Right lobe of liver (tissue), 6 donors: ENCODE measurements at regions not wholly inside any gene's neighbourhood (a gene's known extent, or its start where the extent isn't known, plus 50 kb on each side); places are given as distances from the start of the nearest gene placed in this dataset.

Source experiments
- ATAC-seq, 4 donors: fragments of 200-7000 bp; cut with Tn5 transposase; one replicate each; pipeline ENCODE4 v1.9.1; 2020; ENCODE audit warnings: mild to moderate bottlenecking in 4 of 4, moderate library complexity in 4 of 4
- DNase-seq, 3 donors: peaks; one replicate each; pipeline ENCODE4 v3.0.0-alpha.2; 2020
- H3K27ac ChIP-seq, 3 donors: fragments of 200-600 bp; one replicate each; pipeline ENCODE4 v1.8.0; 2022
- H3K27me3 ChIP-seq, 2 donors: fragments of 200-600 bp; one replicate each; pipeline ENCODE4 v1.8.0; 2022
- H3K36me3 ChIP-seq, 4 donors: fragments of 200-600 bp; sonication (generic) in 1 of 4; one replicate each; pipeline versions ENCODE4 v1.5.1 to v1.8.0; 2017 to 2022; ENCODE audit warnings: control low read depth in 1 of 4
- H3K4me1 ChIP-seq, 4 donors: fragments of 200-600 bp; sonication (generic) in 1 of 4; one replicate each; pipeline versions ENCODE4 v1.5.1 to v1.8.0; 2017 to 2022; ENCODE audit warnings: control low read depth in 1 of 4
- H3K4me3 ChIP-seq, 3 donors: fragments of 200-600 bp; one replicate each; pipeline ENCODE4 v1.8.0; 2022
- H3K9me3 ChIP-seq, 4 donors: fragments of 200-600 bp; sonication (generic) in 1 of 4; one replicate each; pipeline versions ENCODE4 v1.5.1 to v1.8.0; 2017 to 2022; ENCODE audit warnings: control low read depth in 1 of 4
- POLR2A ChIP-seq: fragments of 450-650 bp; IDR thresholded peaks from one replicate; pipeline ENCODE4 v1.6.1; 2017; ENCODE audit warnings: antibody characterized with exemption, mild to moderate bottlenecking
- WGBS: methylation state at CpG from one replicate; pipeline ENCODE4 v1.1.6; 2018; ENCODE audit warnings: low coverage, low lambda C conversion rate; ENCODE audit not compliant: insufficient coverage; ENCODE audit errors: missing lambda C conversion rate; 5-methylcytosine and 5-hydroxymethylcytosine counted together
- intact Hi-C, 2 donors: fragments of 100-400 bp; cut with DNase I; formaldehyde crosslinking; loops; one replicate each; pipeline versions ENCODE4 v1.11.2 to v1.14.1; 2022
- TF ChIP-seq, protein P1 (sequence below), 4 donors: fragments of 200-600 bp in 3 of 4; fragments of 450-650 bp in 1 of 4; IDR thresholded peaks; one replicate each; pipeline versions ENCODE4 v1.5.1 to v1.8.0; 2016 to 2022; ENCODE audit warnings: antibody characterized with exemption in 4 of 4, mild to moderate bottlenecking in 2 of 4
- donor health status: DM: no; HTN: yes; CAD: no.
- donor health status: DM: no; HTN: no; CAD: no.
- donor health status: DM: no; HTN: no; CAD: no.
- donor health status: DM: no; HTN: yes; CAD: no.
- donor health status: DM: no; HTN: yes; CAD: no.

- Histone ChIP-seq H3K36me3 (no peaks in the 10 kb centered on the region), H3K27ac (no peak overlapping the region), H3K9me3 (no peaks in the 10 kb centered on the region), H3K27me3 (no peaks in the 10 kb centered on the region), H3K4me1 (no peaks in the 10 kb centered on the region), H3K4me3 (no peak overlapping the region)
- no peak for TF ChIP-seq POLR2A
- TF ChIP-seq, protein P1, sequence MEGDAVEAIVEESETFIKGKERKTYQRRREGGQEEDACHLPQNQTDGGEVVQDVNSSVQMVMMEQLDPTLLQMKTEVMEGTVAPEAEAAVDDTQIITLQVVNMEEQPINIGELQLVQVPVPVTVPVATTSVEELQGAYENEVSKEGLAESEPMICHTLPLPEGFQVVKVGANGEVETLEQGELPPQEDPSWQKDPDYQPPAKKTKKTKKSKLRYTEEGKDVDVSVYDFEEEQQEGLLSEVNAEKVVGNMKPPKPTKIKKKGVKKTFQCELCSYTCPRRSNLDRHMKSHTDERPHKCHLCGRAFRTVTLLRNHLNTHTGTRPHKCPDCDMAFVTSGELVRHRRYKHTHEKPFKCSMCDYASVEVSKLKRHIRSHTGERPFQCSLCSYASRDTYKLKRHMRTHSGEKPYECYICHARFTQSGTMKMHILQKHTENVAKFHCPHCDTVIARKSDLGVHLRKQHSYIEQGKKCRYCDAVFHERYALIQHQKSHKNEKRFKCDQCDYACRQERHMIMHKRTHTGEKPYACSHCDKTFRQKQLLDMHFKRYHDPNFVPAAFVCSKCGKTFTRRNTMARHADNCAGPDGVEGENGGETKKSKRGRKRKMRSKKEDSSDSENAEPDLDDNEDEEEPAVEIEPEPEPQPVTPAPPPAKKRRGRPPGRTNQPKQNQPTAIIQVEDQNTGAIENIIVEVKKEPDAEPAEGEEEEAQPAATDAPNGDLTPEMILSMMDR (IDR thresholded peaks at IDR 0.05) = no peak
- intact Hi-C loops = no loop called here
- 45% methylated on average over 3 of the region's 4 CpGs for WGBS
- DNase-seq = no peak
- peak in 1 of 4 donors; percentile 59 for ATAC-seq
Observed at GRCh38 chr16:8370374-8371270, 219.7 kb downstream of the TMEM114 start.

DNA sequence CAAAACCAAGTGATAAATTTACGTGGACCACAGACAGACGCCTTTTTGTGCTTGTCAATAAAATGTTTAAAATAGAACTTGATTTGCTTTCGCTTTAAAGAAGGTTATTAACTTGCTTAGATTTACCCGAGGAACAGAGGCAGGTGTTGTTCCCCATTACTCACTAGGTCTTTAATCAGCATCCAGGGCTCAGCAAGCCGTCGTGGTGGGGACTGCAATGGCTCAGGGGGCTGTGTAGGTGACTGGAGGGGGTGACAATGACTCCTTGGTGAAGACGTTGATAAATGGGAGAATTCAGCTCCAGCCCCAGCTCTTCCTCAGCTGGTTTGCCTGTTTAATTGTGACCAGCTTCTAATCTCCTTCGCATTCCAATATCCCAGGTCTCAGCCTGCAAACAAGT lies 231.4 kb downstream of the TMEM114 start:
- no peaks in the 10 kb centered on the region for H3K36me3 ChIP-seq
- WGBS = 47% methylated on average over 7 of the region's 8 CpGs
- ATAC-seq (no peak), DNase-seq (no peak)
- no peaks in the 10 kb centered on the region for H3K9me3 ChIP-seq
- intact Hi-C loops = no loop called here
- TF ChIP-seq POLR2A = no peak
- TF ChIP-seq, protein P1 (IDR thresholded peaks at IDR 0.05) = no peak
- H3K27me3 ChIP-seq = no peaks in the 10 kb centered on the region
- H3K27ac ChIP-seq = no peak overlapping the region
- H3K4me3 ChIP-seq = no peak overlapping the region
- H3K4me1 ChIP-seq = no peaks in the 10 kb centered on the region

DNA sequence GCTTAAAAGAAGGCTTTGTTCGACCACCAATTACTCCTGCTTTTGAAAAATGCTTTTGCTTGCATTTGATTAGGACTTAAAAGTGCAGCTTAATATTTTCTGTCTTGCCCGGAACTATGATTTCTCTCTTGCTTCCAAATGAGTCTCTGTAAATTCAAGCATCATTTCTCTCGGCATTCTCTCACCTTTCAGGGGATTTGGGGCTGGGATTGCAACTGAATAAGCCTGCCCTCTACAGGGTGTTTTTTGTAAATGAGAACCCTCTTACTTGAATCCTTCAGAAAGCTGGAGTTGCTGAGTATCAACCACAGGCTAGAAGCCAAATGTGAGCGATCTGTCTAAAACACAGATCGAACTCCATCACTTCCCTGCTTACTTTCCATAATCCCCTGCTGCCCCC lies 234.6 kb downstream of the TMEM114 start:
- ATAC-seq = no peak
- Histone ChIP-seq H3K27me3 (no peaks in the 10 kb centered on the region), H3K9me3 (no peaks in the 10 kb centered on the region), H3K36me3 (no peaks in the 10 kb centered on the region), H3K27ac (no peak overlapping the region), H3K4me3 (no peak overlapping the region), H3K4me1 (no peaks in the 10 kb centered on the region)
- TF ChIP-seq, protein P1 (IDR thresholded peaks at IDR 0.05) = peak in 1 of 4 donors; percentile 6
- TF ChIP-seq POLR2A = no peak
- DNase-seq = no peak
- 19% methylated on average over 4 of the region's 5 CpGs for WGBS
- intact Hi-C loops = no loop called here

DNA sequence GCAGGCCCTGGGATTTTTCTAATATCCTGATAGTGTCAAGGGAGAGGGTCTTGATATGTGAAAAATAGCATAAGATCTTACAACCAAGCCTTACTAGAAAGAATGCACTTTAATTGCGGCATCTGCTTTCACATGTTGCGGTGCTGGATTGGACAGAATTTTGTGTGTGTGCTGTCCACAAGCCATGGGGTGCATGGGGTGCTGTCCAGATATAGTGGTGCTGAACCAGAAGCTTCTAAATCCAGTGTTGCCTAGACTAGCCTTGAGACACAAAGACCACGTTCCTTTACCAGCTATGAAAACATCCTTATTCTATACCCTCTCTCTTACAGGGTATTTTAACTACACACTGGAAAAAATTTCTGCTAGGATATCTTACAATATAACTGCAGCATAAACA lies 244.0 kb downstream of the TMEM114 start:
- no peaks in the 10 kb centered on the region for H3K9me3 ChIP-seq
- no peak for ATAC-seq
- intact Hi-C loops = no loop called here
- H3K4me1 ChIP-seq = no peaks in the 10 kb centered on the region
- H3K27me3 ChIP-seq = no peaks in the 10 kb centered on the region
- H3K36me3 ChIP-seq = no peaks in the 10 kb centered on the region
- no peak overlapping the region for H3K4me3 ChIP-seq
- WGBS = 39% methylated on average over 2 of the region's 3 CpGs
- H3K27ac ChIP-seq = no peak overlapping the region
- DNase-seq = no peak
- TF ChIP-seq, protein P1 (IDR thresholded peaks at IDR 0.05) = no peak
- no peak for TF ChIP-seq POLR2A
